IPS-18a (cell line): ENCODE measurements at regions not wholly inside any gene's neighbourhood (a gene's known extent, or its start where the extent isn't known, plus 50 kb on each side); places are given as distances from the start of the nearest gene placed in this dataset.

Experiments used
- H3K27ac ChIP-seq: one replicate; pipeline ENCODE4 v1.5.1; 2013; ENCODE audit warnings: low read length
- H3K27me3 ChIP-seq: one replicate; pipeline ENCODE4 v1.6.1; 2013; ENCODE audit warnings: mild to moderate bottlenecking, low read length; ENCODE audit not compliant: control insufficient read depth, insufficient read depth
- H3K36me3 ChIP-seq: one replicate; pipeline ENCODE4 v1.6.1; 2013; ENCODE audit warnings: low read depth, low read length; ENCODE audit not compliant: control insufficient read depth
- H3K4me1 ChIP-seq: one replicate; pipeline ENCODE4 v1.6.1; 2013; ENCODE audit warnings: low read depth, low read length; ENCODE audit not compliant: control insufficient read depth
- H3K4me3 ChIP-seq: one replicate; pipeline ENCODE4 v1.5.1; 2013; ENCODE audit warnings: low read length
- H3K9ac ChIP-seq: one replicate; pipeline ENCODE4 v1.6.1; 2013; ENCODE audit warnings: mild to moderate bottlenecking, low read length, moderate library complexity
- H3K9me3 ChIP-seq: one replicate; pipeline ENCODE4 v1.6.1; 2013; ENCODE audit warnings: low read depth, low read length; ENCODE audit not compliant: control insufficient read depth

GRCh38 chr5:15256485-15256884 lies 243.5 kb upstream of the FBXL7 start:
- no peak overlapping the region for H3K4me3 ChIP-seq
- no peaks in the 10 kb centered on the region for H3K4me1 ChIP-seq
- H3K9ac ChIP-seq = no peak overlapping the region
- H3K27ac ChIP-seq = no peak overlapping the region
- H3K9me3 ChIP-seq = no peaks in the 10 kb centered on the region
- H3K27me3 ChIP-seq = no peaks in the 10 kb centered on the region
- H3K36me3 ChIP-seq = no peaks in the 10 kb centered on the region

DNA sequence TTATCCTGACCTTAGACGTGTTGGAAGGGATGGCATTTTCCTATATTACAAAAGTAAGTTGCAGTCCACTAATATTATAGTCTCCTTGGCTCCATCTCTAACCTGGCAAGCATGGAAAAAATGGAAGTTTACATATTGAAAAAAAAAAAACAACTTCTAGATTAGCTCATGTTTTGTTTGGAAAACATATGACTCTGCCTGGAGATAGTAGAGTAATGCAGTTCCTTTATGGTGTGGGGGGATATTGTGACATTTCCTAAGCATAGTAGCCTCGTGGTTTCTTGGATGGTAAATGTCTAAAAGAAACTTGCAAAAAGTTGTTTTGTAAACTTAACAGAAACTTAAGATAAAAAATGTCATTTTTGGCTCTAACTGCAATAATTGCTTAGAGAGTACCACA lies 244.4 kb upstream of the FBXL7 start:
- H3K27me3 ChIP-seq = no peaks in the 10 kb centered on the region
- no peak overlapping the region for H3K27ac ChIP-seq
- no peaks in the 10 kb centered on the region for H3K9me3 ChIP-seq
- H3K9ac ChIP-seq = no peak overlapping the region
- H3K4me1 ChIP-seq = no peaks in the 10 kb centered on the region
- no peak overlapping the region for H3K4me3 ChIP-seq
- H3K36me3 ChIP-seq = no peaks in the 10 kb centered on the region

DNA sequence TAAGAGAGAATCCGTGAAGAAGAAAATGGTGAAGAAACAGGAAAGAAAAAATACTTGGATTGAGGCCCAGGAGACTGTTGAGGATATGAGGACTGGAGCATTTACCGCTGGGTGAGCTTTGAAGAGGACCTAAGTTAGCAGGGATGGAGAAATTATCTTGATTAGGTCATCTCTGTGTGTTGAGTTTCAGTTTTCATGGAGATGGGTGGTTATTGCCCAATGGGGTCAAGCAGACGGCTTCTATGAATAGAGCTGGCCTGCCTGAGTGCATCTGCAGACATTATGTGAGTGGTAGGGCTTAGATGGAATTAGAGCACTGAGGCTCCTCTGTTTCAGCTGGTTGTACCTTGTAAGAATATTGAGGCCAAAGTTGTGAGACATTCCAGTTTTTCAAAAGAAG lies 245.4 kb upstream of the FBXL7 start:
- Histone ChIP-seq H3K9me3 (no peaks in the 10 kb centered on the region), H3K36me3 (no peaks in the 10 kb centered on the region), H3K4me1 (no peaks in the 10 kb centered on the region), H3K27me3 (no peaks in the 10 kb centered on the region), H3K9ac (no peak overlapping the region), H3K27ac (no peak overlapping the region), H3K4me3 (no peak overlapping the region)

GRCh38 chr5:15252331-15252730 lies 247.6 kb upstream of the FBXL7 start:
- Histone ChIP-seq H3K9me3 (no peaks in the 10 kb centered on the region), H3K4me3 (no peak overlapping the region), H3K36me3 (no peaks in the 10 kb centered on the region), H3K4me1 (no peaks in the 10 kb centered on the region), H3K9ac (no peak overlapping the region), H3K27me3 (no peaks in the 10 kb centered on the region), H3K27ac (no peak overlapping the region)

- H3K27ac ChIP-seq = no peak overlapping the region
- H3K27me3 ChIP-seq = no peaks in the 10 kb centered on the region
- H3K4me3 ChIP-seq = no peak overlapping the region
- no peaks in the 10 kb centered on the region for H3K4me1 ChIP-seq
- no peak overlapping the region for H3K9ac ChIP-seq
- H3K36me3 ChIP-seq = no peaks in the 10 kb centered on the region
- H3K9me3 ChIP-seq = peaks cover 5% of the 10 kb centered on the region
Measured at GRCh38 chr5:15249152-15249551, 250.8 kb upstream of the FBXL7 start.

GRCh38 chr5:15248731-15249130 lies 251.2 kb upstream of the FBXL7 start:
- no peak overlapping the region for H3K4me3 ChIP-seq

GRCh38 chr5:15245913-15246312 lies 254.1 kb upstream of the FBXL7 start:
- H3K9ac ChIP-seq = no peak overlapping the region
- no peak overlapping the region for H3K27ac ChIP-seq
- no peaks in the 10 kb centered on the region for H3K4me1 ChIP-seq
- no peaks in the 10 kb centered on the region for H3K27me3 ChIP-seq
- no peaks in the 10 kb centered on the region for H3K36me3 ChIP-seq
- H3K9me3 ChIP-seq = peaks cover 5% of the 10 kb centered on the region
- no peak overlapping the region for H3K4me3 ChIP-seq

More at GRCh38 chr5:15248731-15249130, 251.2 kb upstream of the FBXL7 start:
- Histone ChIP-seq H3K27me3 (no peaks in the 10 kb centered on the region), H3K9me3 (peaks cover 5% of the 10 kb centered on the region), H3K9ac (no peak overlapping the region), H3K4me1 (no peaks in the 10 kb centered on the region), H3K36me3 (no peaks in the 10 kb centered on the region), H3K27ac (no peak overlapping the region)

GRCh38 chr5:15243301-15244020 lies 256.5 kb upstream of the FBXL7 start:
- Histone ChIP-seq H3K4me3 (no peak overlapping the region), H3K9me3 (peaks cover 5% of the 10 kb centered on the region), H3K27ac (no peak overlapping the region), H3K36me3 (no peaks in the 10 kb centered on the region), H3K4me1 (no peaks in the 10 kb centered on the region), H3K27me3 (no peaks in the 10 kb centered on the region), H3K9ac (no peak overlapping the region)

- H3K27me3 ChIP-seq = no peaks in the 10 kb centered on the region
- no peak overlapping the region for H3K4me3 ChIP-seq
- no peak overlapping the region for H3K27ac ChIP-seq
- H3K4me1 ChIP-seq = no peaks in the 10 kb centered on the region
- peaks cover 4% of the 10 kb centered on the region for H3K9me3 ChIP-seq
- no peak overlapping the region for H3K9ac ChIP-seq
- no peaks in the 10 kb centered on the region for H3K36me3 ChIP-seq
Measured at GRCh38 chr5:15241216-15241821, 258.7 kb upstream of the FBXL7 start.

DNA sequence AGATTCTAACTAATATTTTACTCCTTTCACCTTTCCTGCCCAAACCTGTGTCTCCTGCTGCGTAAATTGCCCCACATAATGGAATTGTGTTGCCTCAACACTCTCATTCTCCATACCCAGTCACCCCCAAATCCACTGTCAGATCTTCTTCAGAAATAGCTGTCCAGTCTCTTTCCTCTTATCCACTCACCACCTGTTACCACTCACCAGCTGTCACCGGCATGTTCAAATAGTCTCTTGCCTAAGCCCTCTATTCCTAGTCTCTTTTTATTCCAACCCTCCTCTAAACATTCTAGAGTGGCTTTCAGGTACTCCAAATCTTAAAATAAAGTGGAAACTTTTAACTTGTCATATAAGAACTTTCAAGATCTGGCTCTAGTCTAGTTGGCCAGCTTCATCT lies 262.0 kb upstream of the FBXL7 start:
- H3K36me3 ChIP-seq = no peaks in the 10 kb centered on the region
- H3K27me3 ChIP-seq = no peaks in the 10 kb centered on the region
- no peak overlapping the region for H3K4me3 ChIP-seq
- H3K9ac ChIP-seq = no peak overlapping the region
- peaks cover 19% of the 10 kb centered on the region for H3K4me1 ChIP-seq
- no peaks in the 10 kb centered on the region for H3K9me3 ChIP-seq
- H3K27ac ChIP-seq = no peak overlapping the region

DNA sequence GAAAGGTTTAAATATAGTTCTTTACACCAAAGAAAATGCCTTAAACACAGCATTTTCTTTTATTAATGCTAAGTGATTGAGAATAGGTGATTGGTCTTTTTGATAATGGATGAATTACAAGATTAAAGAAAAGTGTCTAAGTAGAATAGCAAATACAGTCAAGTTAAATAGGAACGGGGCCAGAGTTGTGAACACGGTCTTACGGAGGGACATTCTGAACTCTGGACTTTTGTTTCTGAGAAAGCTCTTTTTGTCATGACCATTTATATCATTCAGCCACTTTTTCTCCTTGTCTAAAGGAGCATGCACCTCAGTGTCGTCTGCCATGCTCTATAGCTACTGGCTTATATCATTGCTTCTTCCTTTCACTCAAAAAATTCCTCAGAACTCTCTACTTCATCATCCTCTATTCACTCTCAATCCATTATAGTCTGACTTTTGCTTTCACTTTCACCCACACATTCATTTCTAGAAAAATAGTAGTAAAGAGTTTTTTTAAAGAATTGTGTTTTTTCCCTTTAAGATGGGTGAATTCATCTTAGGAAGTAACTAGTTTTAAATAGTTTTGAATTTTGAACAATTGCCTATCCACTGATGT lies 263.0 kb upstream of the FBXL7 start:
- H3K9me3 ChIP-seq = no peaks in the 10 kb centered on the region
- H3K4me3 ChIP-seq = no peak overlapping the region

DNA sequence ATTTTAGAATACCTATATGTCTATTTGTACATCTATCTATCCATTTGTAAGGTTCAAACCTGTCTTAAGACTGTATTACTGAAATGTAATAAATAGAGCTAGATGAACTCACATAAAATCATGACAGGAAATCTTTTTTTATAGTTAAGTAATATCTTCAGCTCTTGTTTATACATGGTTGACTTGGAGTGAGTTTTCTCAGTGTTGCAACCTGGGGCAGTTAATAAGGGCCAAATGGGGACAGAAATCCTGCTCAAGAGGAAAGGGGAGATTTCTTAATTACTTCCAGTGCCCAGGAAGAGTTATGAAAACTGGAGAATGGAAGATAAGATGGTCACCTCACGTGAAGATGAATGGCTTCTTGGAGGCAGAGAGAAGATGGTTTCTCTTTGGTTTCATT lies 265.1 kb upstream of the FBXL7 start:
- H3K4me3 ChIP-seq = no peak overlapping the region

More for the DNA sequence above, 263.0 kb upstream of the FBXL7 start:
- Histone ChIP-seq H3K27me3 (no peaks in the 10 kb centered on the region), H3K27ac (no peak overlapping the region), H3K9ac (no peak overlapping the region), H3K4me1 (peaks cover 19% of the 10 kb centered on the region), H3K36me3 (no peaks in the 10 kb centered on the region)

More for the DNA sequence above, 265.1 kb upstream of the FBXL7 start:
- Histone ChIP-seq H3K9ac (no peak overlapping the region), H3K27ac (no peak overlapping the region), H3K36me3 (no peaks in the 10 kb centered on the region), H3K9me3 (no peaks in the 10 kb centered on the region), H3K4me1 (peaks cover 19% of the 10 kb centered on the region), H3K27me3 (no peaks in the 10 kb centered on the region)
